Neural cell (in vitro differentiated cells): ENCODE measurements at regions not wholly inside any gene's neighbourhood (a gene's known extent, or its start where the extent isn't known, plus 50 kb on each side); places are given as distances from the start of the nearest gene placed in this dataset.

Source experiments
- H2AFZ ChIP-seq: fragments of 200-600, 300-800 bp; sonication (generic), shearing (Covaris generic); 2 replicates; pipeline ENCODE4 v1.6.0; 2014; ENCODE audit warnings: low read depth, mild to moderate bottlenecking, antibody characterized with exemption, low read length, moderate library complexity
- H3F3A ChIP-seq: fragments of 200-600 bp; shearing (Covaris generic); 2 replicates; pipeline ENCODE4 v1.6.1; 2016; ENCODE audit warnings: mild to moderate bottlenecking, moderate library complexity, mixed read lengths, antibody characterized with exemption, low read length; ENCODE audit not compliant: insufficient read depth, poor library complexity, severe bottlenecking
- H3K27ac ChIP-seq: fragments of 200-600, 300-800 bp; sonication (generic), shearing (Covaris generic); 2 replicates; pipeline ENCODE4 v1.5.1; 2014; ENCODE audit warnings: mild to moderate bottlenecking, low read length, moderate library complexity
- H3K27me3 ChIP-seq: fragments of 300-800, 200-600 bp; sonication (generic), shearing (Covaris generic); 2 replicates; pipeline ENCODE4 v1.6.0; 2014; ENCODE audit warnings: mild to moderate bottlenecking, low read depth, low read length, moderate library complexity; ENCODE audit not compliant: insufficient read depth
- H3K36me3 ChIP-seq: fragments of 300-800, 200-600 bp; sonication (generic), shearing (Covaris generic); 2 replicates; pipeline ENCODE4 v1.5.1; 2014; ENCODE audit warnings: mild to moderate bottlenecking, antibody characterized with exemption, low read length, moderate library complexity; ENCODE audit not compliant: insufficient read depth
- H3K4me2 ChIP-seq: fragments of 300-800, 200-600 bp; sonication (generic), shearing (Covaris generic); 2 replicates; pipeline ENCODE4 v1.6.0; 2014; ENCODE audit warnings: mild to moderate bottlenecking, low read length
- H3K4me3 ChIP-seq: fragments of 300-800, 200-600 bp; sonication (generic), shearing (Covaris generic); 2 replicates; pipeline ENCODE4 v1.5.1; 2014; ENCODE audit warnings: mild to moderate bottlenecking, low read length, moderate library complexity
- H3K79me2 ChIP-seq: fragments of 200-600 bp; shearing (Covaris generic); replicated peaks from 2 replicates; pipeline ENCODE4 v1.6.0; 2014; ENCODE audit warnings: mild to moderate bottlenecking, low read length, moderate library complexity; ENCODE audit not compliant: insufficient read depth
- H3K9ac ChIP-seq: fragments of 300-800, 200-600 bp; sonication (generic), shearing (Covaris generic); 2 replicates; pipeline ENCODE4 v1.6.1; 2016; ENCODE audit warnings: mild to moderate bottlenecking, low read length, mixed read lengths
- H3K9me2 ChIP-seq: fragments of 200-600 bp; shearing (Covaris generic); 2 replicates; pipeline ENCODE4 v1.6.1; 2016; ENCODE audit warnings: mild to moderate bottlenecking, low read length, mixed read lengths; ENCODE audit not compliant: insufficient read depth
- H3K9me3 ChIP-seq: fragments of 200-600, 300-800 bp; sonication (generic), shearing (Covaris generic); 2 replicates; pipeline ENCODE4 v1.6.1; 2016; ENCODE audit warnings: mild to moderate bottlenecking, mixed run types, low read length, moderate library complexity, mixed read lengths
- H4K20me1 ChIP-seq: fragments of 200-600 bp; shearing (Covaris generic); 2 replicates; pipeline ENCODE4 v1.6.1; 2016; ENCODE audit warnings: mild to moderate bottlenecking, mixed run types; ENCODE audit not compliant: insufficient read depth
- EP300 ChIP-seq: fragments of 450-650 bp; conservative IDR thresholded peaks from 2 replicates; pipeline ENCODE4 v1.6.1; 2014; ENCODE audit warnings: antibody characterized with exemption, mild to moderate bottlenecking, moderate library complexity; ENCODE audit not compliant: poor library complexity, severe bottlenecking
- EZH2 ChIP-seq: fragments of 200-600, 300-800 bp; shearing (Covaris generic), sonication (generic); IDR thresholded peaks from 2 replicates; pipeline ENCODE4 v1.6.1; 2014; ENCODE audit warnings: antibody characterized with exemption, low read length, borderline replicate concordance, mild to moderate bottlenecking; ENCODE audit not compliant: insufficient read depth, poor library complexity, severe bottlenecking
- MXI1 ChIP-seq: fragments of 450-650 bp; conservative IDR thresholded peaks from 2 replicates; pipeline ENCODE4 v1.6.1; 2014; ENCODE audit warnings: antibody characterized with exemption, mild to moderate bottlenecking; ENCODE audit not compliant: poor library complexity, severe bottlenecking
- POLR2AphosphoS5 ChIP-seq: IDR thresholded peaks from 2 replicates; pipeline ENCODE4 v1.6.1; 2012
- RAD21 ChIP-seq: fragments of 450-650 bp; conservative IDR thresholded peaks from 2 replicates; pipeline ENCODE4 v1.6.1; 2014; ENCODE audit warnings: antibody characterized with exemption, mild to moderate bottlenecking, moderate library complexity
- SMC3 ChIP-seq: fragments of 450-650 bp; conservative IDR thresholded peaks from 2 replicates; pipeline ENCODE4 v1.6.1; 2014; ENCODE audit warnings: antibody characterized with exemption, mild to moderate bottlenecking, moderate library complexity; ENCODE audit not compliant: poor library complexity
- TAF1 ChIP-seq: IDR thresholded peaks from 2 replicates; pipeline ENCODE4 v1.6.1; 2012; ENCODE audit warnings: low read depth
- TF ChIP-seq, protein P1 (sequence below): IDR thresholded peaks from 2 replicates; pipeline ENCODE4 v1.6.1; 2012; ENCODE audit warnings: borderline replicate concordance
- TF ChIP-seq, protein P2 (sequence below): fragments of 450-650 bp; IDR thresholded peaks from 2 replicates; pipeline ENCODE4 v1.5.1; 2014; ENCODE audit warnings: antibody characterized with exemption, mild to moderate bottlenecking, moderate library complexity; ENCODE audit not compliant: poor library complexity, severe bottlenecking

DNA sequence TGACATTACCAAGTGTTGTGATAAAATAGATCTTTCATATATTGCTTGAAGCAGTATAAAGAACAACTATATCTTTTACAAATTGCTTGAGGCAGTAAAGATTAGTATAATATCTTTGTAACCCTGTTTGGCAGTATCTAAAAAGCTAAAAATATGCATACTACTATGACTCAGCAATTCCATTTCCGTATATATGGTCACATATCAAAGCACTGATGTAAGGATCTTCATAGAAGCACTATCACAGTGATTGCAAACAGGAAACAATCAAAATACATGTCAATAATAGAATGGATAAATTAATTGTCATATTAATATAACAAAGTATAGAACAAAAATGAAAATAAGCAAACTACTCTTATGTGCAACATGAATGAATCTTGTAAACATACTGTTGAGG lies 158.4 kb upstream of the IGF1 start:
- no peaks in the 10 kb centered on the region for H3K9me2 ChIP-seq
- no peaks in the 10 kb centered on the region for H3K27me3 ChIP-seq
- no peaks in the 10 kb centered on the region for H3K36me3 ChIP-seq
- no peak for TF ChIP-seq EP300
- no peak for TF ChIP-seq EZH2
- TF ChIP-seq TAF1: no peak
- no peak for TF ChIP-seq POLR2AphosphoS5
- no peak for TF ChIP-seq RAD21
- TF ChIP-seq, protein P1, sequence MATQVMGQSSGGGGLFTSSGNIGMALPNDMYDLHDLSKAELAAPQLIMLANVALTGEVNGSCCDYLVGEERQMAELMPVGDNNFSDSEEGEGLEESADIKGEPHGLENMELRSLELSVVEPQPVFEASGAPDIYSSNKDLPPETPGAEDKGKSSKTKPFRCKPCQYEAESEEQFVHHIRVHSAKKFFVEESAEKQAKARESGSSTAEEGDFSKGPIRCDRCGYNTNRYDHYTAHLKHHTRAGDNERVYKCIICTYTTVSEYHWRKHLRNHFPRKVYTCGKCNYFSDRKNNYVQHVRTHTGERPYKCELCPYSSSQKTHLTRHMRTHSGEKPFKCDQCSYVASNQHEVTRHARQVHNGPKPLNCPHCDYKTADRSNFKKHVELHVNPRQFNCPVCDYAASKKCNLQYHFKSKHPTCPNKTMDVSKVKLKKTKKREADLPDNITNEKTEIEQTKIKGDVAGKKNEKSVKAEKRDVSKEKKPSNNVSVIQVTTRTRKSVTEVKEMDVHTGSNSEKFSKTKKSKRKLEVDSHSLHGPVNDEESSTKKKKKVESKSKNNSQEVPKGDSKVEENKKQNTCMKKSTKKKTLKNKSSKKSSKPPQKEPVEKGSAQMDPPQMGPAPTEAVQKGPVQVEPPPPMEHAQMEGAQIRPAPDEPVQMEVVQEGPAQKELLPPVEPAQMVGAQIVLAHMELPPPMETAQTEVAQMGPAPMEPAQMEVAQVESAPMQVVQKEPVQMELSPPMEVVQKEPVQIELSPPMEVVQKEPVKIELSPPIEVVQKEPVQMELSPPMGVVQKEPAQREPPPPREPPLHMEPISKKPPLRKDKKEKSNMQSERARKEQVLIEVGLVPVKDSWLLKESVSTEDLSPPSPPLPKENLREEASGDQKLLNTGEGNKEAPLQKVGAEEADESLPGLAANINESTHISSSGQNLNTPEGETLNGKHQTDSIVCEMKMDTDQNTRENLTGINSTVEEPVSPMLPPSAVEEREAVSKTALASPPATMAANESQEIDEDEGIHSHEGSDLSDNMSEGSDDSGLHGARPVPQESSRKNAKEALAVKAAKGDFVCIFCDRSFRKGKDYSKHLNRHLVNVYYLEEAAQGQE: no peak
- TF ChIP-seq, protein P2, sequence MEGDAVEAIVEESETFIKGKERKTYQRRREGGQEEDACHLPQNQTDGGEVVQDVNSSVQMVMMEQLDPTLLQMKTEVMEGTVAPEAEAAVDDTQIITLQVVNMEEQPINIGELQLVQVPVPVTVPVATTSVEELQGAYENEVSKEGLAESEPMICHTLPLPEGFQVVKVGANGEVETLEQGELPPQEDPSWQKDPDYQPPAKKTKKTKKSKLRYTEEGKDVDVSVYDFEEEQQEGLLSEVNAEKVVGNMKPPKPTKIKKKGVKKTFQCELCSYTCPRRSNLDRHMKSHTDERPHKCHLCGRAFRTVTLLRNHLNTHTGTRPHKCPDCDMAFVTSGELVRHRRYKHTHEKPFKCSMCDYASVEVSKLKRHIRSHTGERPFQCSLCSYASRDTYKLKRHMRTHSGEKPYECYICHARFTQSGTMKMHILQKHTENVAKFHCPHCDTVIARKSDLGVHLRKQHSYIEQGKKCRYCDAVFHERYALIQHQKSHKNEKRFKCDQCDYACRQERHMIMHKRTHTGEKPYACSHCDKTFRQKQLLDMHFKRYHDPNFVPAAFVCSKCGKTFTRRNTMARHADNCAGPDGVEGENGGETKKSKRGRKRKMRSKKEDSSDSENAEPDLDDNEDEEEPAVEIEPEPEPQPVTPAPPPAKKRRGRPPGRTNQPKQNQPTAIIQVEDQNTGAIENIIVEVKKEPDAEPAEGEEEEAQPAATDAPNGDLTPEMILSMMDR: no peak
- TF ChIP-seq MXI1: no peak
- no peak for TF ChIP-seq SMC3
- no peak overlapping the region for H3K4me2 ChIP-seq
- no peak overlapping the region for H3K27ac ChIP-seq
- no peaks in the 10 kb centered on the region for H3F3A ChIP-seq
- H2AFZ ChIP-seq: no peak overlapping the region
- H4K20me1 ChIP-seq: no peaks in the 10 kb centered on the region
- H3K79me2 ChIP-seq: no peaks in the 10 kb centered on the region
- H3K9me3 ChIP-seq: no peaks in the 10 kb centered on the region
- H3K4me3 ChIP-seq: no peak overlapping the region
- H3K9ac ChIP-seq: no peak overlapping the region

DNA sequence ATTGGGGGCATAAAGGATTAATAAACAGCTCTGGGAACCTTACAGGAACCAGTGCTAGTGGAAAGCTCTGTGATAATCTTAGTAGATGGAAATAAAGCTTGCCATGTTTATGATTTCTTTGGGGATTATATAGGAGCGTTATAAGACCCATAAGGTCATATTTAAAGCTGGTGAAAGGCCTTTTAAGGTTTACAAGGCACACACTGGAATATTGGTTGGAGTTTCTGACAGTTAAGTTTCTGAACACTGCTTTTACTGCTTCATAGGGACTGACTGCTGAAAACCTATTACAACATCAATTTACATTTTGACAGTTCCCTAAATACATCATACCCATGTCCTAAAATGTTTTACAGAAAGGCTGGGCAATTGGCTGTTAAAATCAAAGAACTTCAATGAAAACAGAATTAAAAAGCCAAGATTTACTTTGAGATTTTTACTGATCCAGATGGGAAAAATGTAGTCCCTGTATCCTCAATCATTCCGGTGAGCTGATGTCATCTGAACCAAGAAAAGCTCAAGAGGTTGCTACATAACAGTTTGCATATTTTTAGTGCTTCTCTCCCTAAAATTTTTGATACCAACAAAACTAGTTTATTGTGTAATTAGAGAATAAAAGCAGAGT lies 153.7 kb upstream of the IGF1 start:
- H3K4me2 ChIP-seq: no peak overlapping the region
- no peak overlapping the region for H3K9ac ChIP-seq
- H3K27ac ChIP-seq: no peak overlapping the region
- H4K20me1 ChIP-seq: no peaks in the 10 kb centered on the region
- no peaks in the 10 kb centered on the region for H3K27me3 ChIP-seq
- H3K36me3 ChIP-seq: no peaks in the 10 kb centered on the region
- H3K4me3 ChIP-seq: no peak overlapping the region
- no peaks in the 10 kb centered on the region for H3K9me3 ChIP-seq
- no peaks in the 10 kb centered on the region for H3K9me2 ChIP-seq
- TF ChIP-seq MXI1 (no peak), RAD21 (no peak), EZH2 (no peak), TAF1 (no peak), EP300 (no peak), POLR2AphosphoS5 (no peak), SMC3 (no peak)
- TF ChIP-seq, protein P1: no peak
- TF ChIP-seq, protein P2: no peak
- H2AFZ ChIP-seq: no peak overlapping the region
- no peaks in the 10 kb centered on the region for H3F3A ChIP-seq
- H3K79me2 ChIP-seq: no peaks in the 10 kb centered on the region
